Keratinocyte (primary cell): ENCODE measurements at regions not wholly inside any gene's neighbourhood (a gene's known extent, or its start where the extent isn't known, plus 50 kb on each side); places are given as distances from the start of the nearest gene placed in this dataset.

Experiments
- EZH2 ChIP-seq: IDR thresholded peaks from one replicate; pipeline ENCODE4 v1.6.1; 2012; ENCODE audit warnings: inconsistent platforms, mild to moderate bottlenecking, low read length, moderate library complexity
- TF ChIP-seq, protein P1 (sequence below), 3 experiments: IDR thresholded peaks in 1 of 3; conservative IDR thresholded peaks in 1 of 3; optimal IDR thresholded peaks in 1 of 3; 2 replicates in 2 of 3; 3 replicates in 1 of 3; pipeline versions ENCODE3 to v1.5.1; 2011; ENCODE audit warnings: low read length in 3 of 3, mild to moderate bottlenecking in 3 of 3, moderate library complexity in 2 of 3, control low read depth in 1 of 3, inconsistent platforms in 1 of 3; ENCODE audit not compliant: insufficient read depth in 2 of 3; ENCODE audit errors: extremely low read depth in 1 of 3

DNA sequence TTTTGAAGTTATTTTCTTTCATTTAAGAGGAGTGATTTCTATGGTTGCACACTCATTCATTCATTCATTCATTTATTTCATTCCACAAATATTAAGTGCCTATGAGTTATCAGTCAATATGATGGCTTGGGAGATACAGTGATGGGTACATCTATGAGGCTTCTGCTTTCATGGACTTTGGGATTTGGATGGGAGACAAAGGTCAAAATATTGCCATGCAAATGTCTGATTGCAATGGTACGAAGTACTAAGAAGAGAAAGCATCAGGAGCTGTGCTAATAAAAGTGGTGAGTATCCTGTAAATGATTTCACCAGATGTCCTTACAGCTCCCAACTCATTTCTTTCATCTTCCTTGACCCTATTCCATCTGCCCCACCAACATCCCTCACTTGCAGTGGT lies 174.4 kb upstream of the MEX3C start:
- TF ChIP-seq, protein P1, sequence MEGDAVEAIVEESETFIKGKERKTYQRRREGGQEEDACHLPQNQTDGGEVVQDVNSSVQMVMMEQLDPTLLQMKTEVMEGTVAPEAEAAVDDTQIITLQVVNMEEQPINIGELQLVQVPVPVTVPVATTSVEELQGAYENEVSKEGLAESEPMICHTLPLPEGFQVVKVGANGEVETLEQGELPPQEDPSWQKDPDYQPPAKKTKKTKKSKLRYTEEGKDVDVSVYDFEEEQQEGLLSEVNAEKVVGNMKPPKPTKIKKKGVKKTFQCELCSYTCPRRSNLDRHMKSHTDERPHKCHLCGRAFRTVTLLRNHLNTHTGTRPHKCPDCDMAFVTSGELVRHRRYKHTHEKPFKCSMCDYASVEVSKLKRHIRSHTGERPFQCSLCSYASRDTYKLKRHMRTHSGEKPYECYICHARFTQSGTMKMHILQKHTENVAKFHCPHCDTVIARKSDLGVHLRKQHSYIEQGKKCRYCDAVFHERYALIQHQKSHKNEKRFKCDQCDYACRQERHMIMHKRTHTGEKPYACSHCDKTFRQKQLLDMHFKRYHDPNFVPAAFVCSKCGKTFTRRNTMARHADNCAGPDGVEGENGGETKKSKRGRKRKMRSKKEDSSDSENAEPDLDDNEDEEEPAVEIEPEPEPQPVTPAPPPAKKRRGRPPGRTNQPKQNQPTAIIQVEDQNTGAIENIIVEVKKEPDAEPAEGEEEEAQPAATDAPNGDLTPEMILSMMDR (optimal IDR thresholded peaks at IDR 0.05 in 1 of 3, IDR thresholded peaks at IDR 0.05 in 1 of 3, conservative IDR thresholded peaks at IDR 0.05 in 1 of 3; ENCODE audit: extremely low read depth in 1 of 3, insufficient read depth in 2 of 3, low read length in 3 of 3): no peak
- TF ChIP-seq EZH2: no peak
